SK-N-MC (cell line): ENCODE measurements at regions not wholly inside any gene's neighbourhood (a gene's known extent, or its start where the extent isn't known, plus 50 kb on each side); places are given as distances from the start of the nearest gene placed in this dataset.

Experiments used
- EZH2 ChIP-seq: fragments of 200-600 bp; sonication (generic); IDR thresholded peaks from one replicate; pipeline ENCODE4 v1.6.1; 2017; ENCODE audit warnings: antibody characterized with exemption
- FOXP2 ChIP-seq: optimal IDR thresholded peaks from 2 replicates; pipeline ENCODE3; 2011; ENCODE audit warnings: mild to moderate bottlenecking, moderate library complexity; ENCODE audit not compliant: insufficient read depth; ENCODE audit errors: extremely low read length, control extremely low read depth
- POLR2AphosphoS5 ChIP-seq: IDR thresholded peaks from 2 replicates; pipeline ENCODE4 v1.6.1; 2012; ENCODE audit warnings: mild to moderate bottlenecking, low read depth, low read length, borderline replicate concordance

GRCh38 chr1:78377356-78377928, 113.3 kb upstream of the PTGFR start:
- TF ChIP-seq POLR2AphosphoS5 (no peak), EZH2 (no peak), FOXP2 (no peak)
